GM18873 (cell line): ENCODE measurements at regions not wholly inside any gene's neighbourhood (a gene's known extent, or its start where the extent isn't known, plus 50 kb on each side); places are given as distances from the start of the nearest gene placed in this dataset.

ENCODE experiments used
- ATAC-seq: cut with Tn5 transposase; IDR thresholded peaks from one replicate; pipeline ENCODE4 v1.9.1; 2021; ENCODE audit warnings: mild to moderate bottlenecking, moderate library complexity, moderate number of reproducible peaks; ENCODE audit not compliant: unreplicated experiment, low FRiP score

- no peak for ATAC-seq
Measured at GRCh38 chr12:58184212-58184611, 242.8 kb downstream of the ATP23 start.

- no peak for ATAC-seq
Measured at GRCh38 chr12:58186401-58186800, 245.0 kb downstream of the ATP23 start.

GRCh38 chr12:58186914-58187313 is 245.5 kb downstream of the ATP23 start:
- no peak for ATAC-seq

GRCh38 chr12:58189030-58189429 is 247.7 kb downstream of the ATP23 start:
- no peak for ATAC-seq

- ATAC-seq, result no peak
Measured at GRCh38 chr12:58189893-58190292, 248.5 kb downstream of the ATP23 start.

- ATAC-seq, result no peak
Measured at GRCh38 chr12:58190618-58191017, 249.3 kb downstream of the ATP23 start.

GRCh38 chr12:58196971-58197370 is 255.6 kb downstream of the ATP23 start:
- no peak for ATAC-seq

- no peak for ATAC-seq
Measured at GRCh38 chr12:58202933-58203718, 261.8 kb downstream of the ATP23 start.

- no peak for ATAC-seq
Measured at GRCh38 chr12:58204071-58204470, 262.7 kb downstream of the ATP23 start.

GRCh38 chr12:58206876-58207275 is 265.5 kb downstream of the ATP23 start:
- ATAC-seq, result no peak

GRCh38 chr12:58211211-58211610 is 269.8 kb downstream of the ATP23 start:
- ATAC-seq, result no peak

- ATAC-seq, result no peak
Measured at GRCh38 chr12:58217130-58217529, 275.8 kb downstream of the ATP23 start.

GRCh38 chr12:58224536-58225105 is 283.3 kb downstream of the ATP23 start:
- no peak for ATAC-seq

- no peak for ATAC-seq
Measured at GRCh38 chr12:58225203-58225877, 284.0 kb downstream of the ATP23 start.

- ATAC-seq, result no peak
Measured at GRCh38 chr12:58233886-58234285, 292.5 kb downstream of the ATP23 start.

GRCh38 chr12:58238411-58238810 is 297.0 kb downstream of the ATP23 start:
- no peak for ATAC-seq

GRCh38 chr12:58241099-58241498 is 299.7 kb downstream of the ATP23 start:
- ATAC-seq, result no peak

- ATAC-seq, result no peak
Measured at GRCh38 chr12:58242796-58243630, 301.6 kb downstream of the ATP23 start.

- ATAC-seq, result no peak
Measured at GRCh38 chr12:58247633-58248032, 306.3 kb downstream of the ATP23 start.

- no peak for ATAC-seq
Measured at GRCh38 chr12:58248599-58248998, 307.2 kb downstream of the ATP23 start.

GRCh38 chr12:58249610-58250009 is 308.2 kb downstream of the ATP23 start:
- no peak for ATAC-seq
